ENCODE measurements at regions not wholly inside any gene's neighbourhood (a gene's known extent, or its start where the extent isn't known, plus 50 kb on each side); places are given as distances from the start of the nearest gene placed in this dataset.

GRCh38 chr12:24743941-24744793, 204.7 kb downstream of the BCAT1 start:
- TF ChIP-seq, protein P1, sequence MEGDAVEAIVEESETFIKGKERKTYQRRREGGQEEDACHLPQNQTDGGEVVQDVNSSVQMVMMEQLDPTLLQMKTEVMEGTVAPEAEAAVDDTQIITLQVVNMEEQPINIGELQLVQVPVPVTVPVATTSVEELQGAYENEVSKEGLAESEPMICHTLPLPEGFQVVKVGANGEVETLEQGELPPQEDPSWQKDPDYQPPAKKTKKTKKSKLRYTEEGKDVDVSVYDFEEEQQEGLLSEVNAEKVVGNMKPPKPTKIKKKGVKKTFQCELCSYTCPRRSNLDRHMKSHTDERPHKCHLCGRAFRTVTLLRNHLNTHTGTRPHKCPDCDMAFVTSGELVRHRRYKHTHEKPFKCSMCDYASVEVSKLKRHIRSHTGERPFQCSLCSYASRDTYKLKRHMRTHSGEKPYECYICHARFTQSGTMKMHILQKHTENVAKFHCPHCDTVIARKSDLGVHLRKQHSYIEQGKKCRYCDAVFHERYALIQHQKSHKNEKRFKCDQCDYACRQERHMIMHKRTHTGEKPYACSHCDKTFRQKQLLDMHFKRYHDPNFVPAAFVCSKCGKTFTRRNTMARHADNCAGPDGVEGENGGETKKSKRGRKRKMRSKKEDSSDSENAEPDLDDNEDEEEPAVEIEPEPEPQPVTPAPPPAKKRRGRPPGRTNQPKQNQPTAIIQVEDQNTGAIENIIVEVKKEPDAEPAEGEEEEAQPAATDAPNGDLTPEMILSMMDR (IDR thresholded peaks at IDR 0.05): no peak
- no peak for TF ChIP-seq POLR2AphosphoS5 (IDR thresholded peaks at IDR 0.05)
- no peak for TF ChIP-seq EP300 (IDR thresholded peaks at IDR 0.05)

Data from stomach (tissue), 4 donors.